ENCODE measurements at regions not wholly inside any gene's neighbourhood (a gene's known extent, or its start where the extent isn't known, plus 50 kb on each side); places are given as distances from the start of the nearest gene placed in this dataset.
A peak's percentile ranks its signal among the peaks of the same experiment; 100 is the strongest.

GRCh38 chr5:135715267-135716055, 119.0 kb upstream of the SLC25A48 start:
- no peak for DNase-seq (ENCODE audit: low read depth)
- H3K4me3 ChIP-seq (ENCODE audit: control insufficient read depth, low read depth, low read length) = no peak overlapping the region
- no peak for TF ChIP-seq CTCF (conservative IDR thresholded peaks at IDR 0.05; ENCODE audit: control insufficient read depth, insufficient read depth, low read depth, low read length)

- no peak for TF ChIP-seq CTCF (conservative IDR thresholded peaks at IDR 0.05; ENCODE audit: control insufficient read depth, insufficient read depth, low read depth, low read length)
- no peak overlapping the region for H3K4me3 ChIP-seq (ENCODE audit: control insufficient read depth, low read depth, low read length)
- DNase-seq (ENCODE audit: low read depth) = peak; percentile 25
Measured at GRCh38 chr5:135714126-135714894, 120.2 kb upstream of the SLC25A48 start.

GRCh38 chr5:135713161-135713915, 121.1 kb upstream of the SLC25A48 start:
- no peak overlapping the region for H3K4me3 ChIP-seq (ENCODE audit: control insufficient read depth, low read depth, low read length)
- TF ChIP-seq CTCF (conservative IDR thresholded peaks at IDR 0.05; ENCODE audit: control insufficient read depth, insufficient read depth, low read depth, low read length) = no peak
- DNase-seq (ENCODE audit: low read depth) = no peak

- TF ChIP-seq CTCF (conservative IDR thresholded peaks at IDR 0.05; ENCODE audit: control insufficient read depth, insufficient read depth, low read depth, low read length) = no peak
- DNase-seq (ENCODE audit: low read depth) = no peak
- H3K4me3 ChIP-seq (ENCODE audit: control insufficient read depth, low read depth, low read length) = no peak overlapping the region
Measured at GRCh38 chr5:135711911-135712310, 122.6 kb upstream of the SLC25A48 start.

GRCh38 chr5:135710045-135710675, 124.3 kb upstream of the SLC25A48 start:
- TF ChIP-seq CTCF (conservative IDR thresholded peaks at IDR 0.05; ENCODE audit: control insufficient read depth, insufficient read depth, low read depth, low read length) = no peak
- DNase-seq (ENCODE audit: low read depth) = no peak
- H3K4me3 ChIP-seq (ENCODE audit: control insufficient read depth, low read depth, low read length) = no peak overlapping the region

- no peak for TF ChIP-seq CTCF (conservative IDR thresholded peaks at IDR 0.05; ENCODE audit: control insufficient read depth, insufficient read depth, low read depth, low read length)
- no peak for DNase-seq (ENCODE audit: low read depth)
- H3K4me3 ChIP-seq (ENCODE audit: control insufficient read depth, low read depth, low read length) = no peak overlapping the region
Measured at GRCh38 chr5:135709208-135709575, 125.3 kb upstream of the SLC25A48 start.
